WTC11 (cell line): ENCODE measurements at regions not wholly inside any gene's neighbourhood (a gene's known extent, or its start where the extent isn't known, plus 50 kb on each side); places are given as distances from the start of the nearest gene placed in this dataset.
A peak's percentile ranks its signal among the peaks of the same experiment; 100 is the strongest.

ENCODE experiments used
- ATAC-seq: fragments of 200-7000 bp; cut with Tn5 transposase; 2 replicates; pipeline ENCODE4 v1.10.0; 2021; ENCODE audit warnings: mild to moderate bottlenecking, moderate library complexity
- CTCF ChIA-PET: fragments of 300-600 bp; sonication (Branson Sonifier 250); formaldehyde crosslinking; loops from one replicate; lab custom pipeline; 2021; ENCODE audit warnings: antibody characterized with exemption; lab: Charles Lee
- POLR2A ChIA-PET: fragments of 350-600 bp; sonication (Branson Sonifier 250); formaldehyde crosslinking; loops from one replicate; lab custom pipeline; 2021; ENCODE audit warnings: antibody characterized with exemption; lab: Charles Lee
- DNase-seq: peaks from one replicate; pipeline ENCODE4 v3.0.0; 2021; ENCODE audit warnings: low spot score
- H3K27ac Mint-ChIP-seq: 2 replicates; pipeline ENCODE4 v1.8.0; 2021; ENCODE audit warnings: mixed read lengths
- H3K27me3 Mint-ChIP-seq: 2 replicates; pipeline ENCODE4 v1.8.0; 2021; ENCODE audit warnings: low read depth, mild to moderate bottlenecking, moderate library complexity, mixed read lengths
- H3K36me3 Mint-ChIP-seq: 2 replicates; pipeline ENCODE4 v1.8.0; 2021; ENCODE audit warnings: mixed read lengths
- H3K4me1 Mint-ChIP-seq: 2 replicates; pipeline ENCODE4 v1.8.0; 2022; ENCODE audit warnings: mixed read lengths
- H3K4me3 Mint-ChIP-seq: 2 replicates; pipeline ENCODE4 v1.8.0; 2021; ENCODE audit warnings: mild to moderate bottlenecking, moderate library complexity, mixed read lengths
- H3K9me3 Mint-ChIP-seq: 2 replicates; pipeline ENCODE4 v1.8.0; 2021; ENCODE audit warnings: mixed read lengths
- ATF1 ChIP-seq: sonication (generic); formaldehyde crosslinking; IDR thresholded peaks from 2 replicates; pipeline ENCODE4 v1.8.1; 2023; ENCODE audit warnings: mild to moderate bottlenecking, moderate library complexity, missing genetic modification reagents
- ATF2 ChIP-seq: sonication (generic); formaldehyde crosslinking; IDR thresholded peaks from 2 replicates; pipeline ENCODE4 v1.8.1; 2022; ENCODE audit warnings: low read depth, missing genetic modification reagents, borderline replicate concordance
- ERG ChIP-seq: fragments of 250-450 bp; sonication (Bioruptor Pico); IDR thresholded peaks from 2 replicates; pipeline ENCODE4 v1.8.0; 2021; ENCODE audit warnings: mild to moderate bottlenecking
- FOXJ3 ChIP-seq: sonication (generic); formaldehyde crosslinking; IDR thresholded peaks from 2 replicates; pipeline ENCODE4 v1.9.0; 2021; ENCODE audit warnings: missing genetic modification reagents, mild to moderate bottlenecking, borderline replicate concordance
- GRHL2 ChIP-seq: fragments of 250-450 bp; sonication (Bioruptor Pico); IDR thresholded peaks from 2 replicates; pipeline ENCODE4 v1.8.0; 2022; ENCODE audit warnings: mild to moderate bottlenecking, moderate library complexity; ENCODE audit not compliant: insufficient replicate concordance, severe bottlenecking
- HMGXB4 ChIP-seq: sonication (generic); formaldehyde crosslinking; IDR thresholded peaks from 2 replicates; pipeline ENCODE4 v1.8.1; 2023; ENCODE audit warnings: mild to moderate bottlenecking, moderate library complexity, missing genetic modification reagents
- MAX ChIP-seq: sonication (generic); formaldehyde crosslinking; IDR thresholded peaks from 2 replicates; pipeline ENCODE4 v1.8.0; 2022; ENCODE audit warnings: mild to moderate bottlenecking, missing genetic modification reagents
- MLX ChIP-seq: sonication (generic); formaldehyde crosslinking; IDR thresholded peaks from 2 replicates; pipeline ENCODE4 v1.8.1; 2023; ENCODE audit warnings: mild to moderate bottlenecking, missing genetic modification reagents, moderate library complexity
- MYBL2 ChIP-seq: sonication (generic); formaldehyde crosslinking; IDR thresholded peaks from 2 replicates; pipeline ENCODE4 v1.8.1; 2023; ENCODE audit warnings: mild to moderate bottlenecking, moderate library complexity, missing genetic modification reagents
- NFATC4 ChIP-seq: fragments of 250-450 bp; sonication (Bioruptor Pico); IDR thresholded peaks from 2 replicates; pipeline ENCODE4 v1.9.0; 2021; ENCODE audit warnings: mild to moderate bottlenecking
- OVOL2 ChIP-seq: fragments of 250-450 bp; sonication (Bioruptor Pico); IDR thresholded peaks from 2 replicates; pipeline ENCODE4 v1.9.0; 2021; ENCODE audit warnings: mild to moderate bottlenecking, borderline replicate concordance
- RORB ChIP-seq: fragments of 250-450 bp; sonication (Bioruptor Pico); IDR thresholded peaks from 2 replicates; pipeline ENCODE4 v1.9.0; 2021; ENCODE audit warnings: mild to moderate bottlenecking
- SMAD3 ChIP-seq: sonication (generic); formaldehyde crosslinking; IDR thresholded peaks from 2 replicates; pipeline ENCODE4 v1.8.0; 2022; ENCODE audit warnings: missing genetic modification reagents, mild to moderate bottlenecking, borderline replicate concordance
- SMAD4 ChIP-seq: sonication (generic); formaldehyde crosslinking; IDR thresholded peaks from 2 replicates; pipeline ENCODE4 v1.8.0; 2022; ENCODE audit warnings: mild to moderate bottlenecking, missing genetic modification reagents
- STAT6 ChIP-seq: sonication (generic); formaldehyde crosslinking; conservative IDR thresholded peaks from 2 replicates; pipeline ENCODE4 v1.8.1; 2023; ENCODE audit warnings: mild to moderate bottlenecking, low read depth, missing genetic modification reagents, moderate library complexity
- ZNF138 ChIP-seq: sonication (generic); formaldehyde crosslinking; conservative IDR thresholded peaks from 2 replicates; pipeline ENCODE4 v1.8.1; 2022; ENCODE audit warnings: mild to moderate bottlenecking, moderate library complexity, missing genetic modification reagents
- ZNF232 ChIP-seq: sonication (generic); formaldehyde crosslinking; IDR thresholded peaks from 2 replicates; pipeline ENCODE4 v1.8.0; 2022; ENCODE audit warnings: mild to moderate bottlenecking, missing genetic modification reagents
- ZNF416 ChIP-seq: fragments of 250-450 bp; sonication (Bioruptor Pico); IDR thresholded peaks from 2 replicates; pipeline ENCODE4 v1.9.0; 2021; ENCODE audit warnings: mild to moderate bottlenecking, inconsistent platforms
- ZNF423 ChIP-seq: fragments of 250-450 bp; sonication (Bioruptor Pico); IDR thresholded peaks from 2 replicates; pipeline ENCODE4 v2.1.2; 2022; ENCODE audit warnings: mild to moderate bottlenecking, moderate library complexity
- ZNF532 ChIP-seq: fragments of 250-450 bp; sonication (Bioruptor Pico); IDR thresholded peaks from 2 replicates; pipeline ENCODE4 v1.9.0; 2021; ENCODE audit warnings: mild to moderate bottlenecking, borderline replicate concordance

- TF ChIP-seq NFATC4, result no peak
- no peak for TF ChIP-seq ATF2 (CRISPR knock-in tag)
- TF ChIP-seq SMAD4 (CRISPR knock-in tag), result no peak
- no peak for TF ChIP-seq ZNF416 (CRISPR knock-in tag)
- TF ChIP-seq FOXJ3, result no peak
- TF ChIP-seq HMGXB4, result no peak
These were observed 145.5 kb downstream of the GOLIM4 start (continued) for GRCh38 chr3:167950212-167950611.

- ChIA-PET CTCF (interaction anchor here (1.6 kb wide), 1 partner anchor 147 kb away, joined by 3 read pairs; no protein-coding TSS in a partner anchor), POLR2A (no interaction called here)
- H3K27me3 Mint-ChIP-seq, result no peaks in the 10 kb centered on the region
- peaks cover 15% of the 10 kb centered on the region for H3K4me1 Mint-ChIP-seq
- H3K9me3 Mint-ChIP-seq, result no peaks in the 10 kb centered on the region
- DNase-seq, result no peak
- no peak overlapping the region for H3K4me3 Mint-ChIP-seq
- no peaks in the 10 kb centered on the region for H3K36me3 Mint-ChIP-seq
- peak; percentile 44 for ATAC-seq
- no peak overlapping the region for H3K27ac Mint-ChIP-seq
- no peak for TF ChIP-seq MYBL2 (CRISPR knock-in tag)
- no peak for TF ChIP-seq ZNF138
- no peak for TF ChIP-seq ERG (CRISPR knock-in tag)
- no peak for TF ChIP-seq MLX (CRISPR knock-in tag)
These were observed 154.3 kb downstream of the GOLIM4 start for GRCh38 chr3:167941234-167941995.

GRCh38 chr3:167940241-167940640, 155.5 kb downstream of the GOLIM4 start:
- POLR2A ChIA-PET, result no interaction called here
- DNase-seq, result no peak
- Mint-ChIP-seq H3K9me3 (no peaks in the 10 kb centered on the region), H3K27me3 (no peaks in the 10 kb centered on the region), H3K27ac (no peak overlapping the region), H3K36me3 (no peaks in the 10 kb centered on the region), H3K4me1 (peaks cover 19% of the 10 kb centered on the region), H3K4me3 (no peak overlapping the region)
- no peak for ATAC-seq
- CTCF ChIA-PET, result interaction anchor here (1.2 to 1.6 kb wide), 2 partner anchors 100 to 148 kb away, joined by 3 read pairs; no protein-coding TSS in a partner anchor
- no peak for TF ChIP-seq GRHL2 (CRISPR knock-in tag)
- no peak for TF ChIP-seq ZNF232
- no peak for TF ChIP-seq STAT6
- TF ChIP-seq OVOL2 (CRISPR knock-in tag), result no peak
- no peak for TF ChIP-seq MAX (CRISPR knock-in tag)
- TF ChIP-seq RORB (CRISPR knock-in tag), result no peak
- no peak for TF ChIP-seq ZNF423 (CRISPR knock-in tag)
- no peak for TF ChIP-seq SMAD3
- no peak for TF ChIP-seq ATF1 (CRISPR knock-in tag)
- TF ChIP-seq ZNF532 (CRISPR knock-in tag), result no peak
